ENCODE measurements at regions not wholly inside any gene's neighbourhood (a gene's known extent, or its start where the extent isn't known, plus 50 kb on each side); places are given as distances from the start of the nearest gene placed in this dataset.

GRCh38 chr3:35565048-35565447, 74.3 kb upstream of the ARPP21 start:
- Histone ChIP-seq H3K36me3 (ENCODE audit: control insufficient read depth, insufficient read depth, low read length) (no peaks in the 10 kb centered on the region), H3K4me3 (ENCODE audit: low read depth, low read length) (no peak overlapping the region), H3K27me3 (ENCODE audit: control insufficient read depth, insufficient read depth, low read length) (no peaks in the 10 kb centered on the region)
- DNase-seq (ENCODE audit: low read depth) (no peak), FAIRE-seq (no peak)
- no peak for TF ChIP-seq CTCF (IDR thresholded peaks at IDR 0.05; ENCODE audit: insufficient read depth, low read length, severe bottlenecking)
